Keratinocyte (primary cell): ENCODE measurements at regions not wholly inside any gene's neighbourhood (a gene's known extent, or its start where the extent isn't known, plus 50 kb on each side); places are given as distances from the start of the nearest gene placed in this dataset.

Source experiments
- DNase-seq: peaks from one replicate; pipeline ENCODE4 v3.0.0-alpha.2; 2011; ENCODE audit warnings: low read depth, missing footprints, low spot score
- FAIRE-seq: peaks from 2 replicates; lab custom pipeline; 2011; peaks lifted over from hg19 to GRCh38; lab: Jason Lieb, UNC
- H2AFZ ChIP-seq: 2 replicates; pipeline ENCODE4 v1.6.0; 2012; ENCODE audit warnings: low read length, control low read depth, inconsistent platforms; ENCODE audit not compliant: control insufficient read depth
- H3K27ac ChIP-seq: 2 replicates; pipeline ENCODE4 v1.5.1; 2011; ENCODE audit warnings: low read length; ENCODE audit not compliant: control insufficient read depth, insufficient read depth
- H3K27me3 ChIP-seq: 3 replicates; pipeline ENCODE4 v1.6.0; 2011; ENCODE audit warnings: low read length; ENCODE audit not compliant: control insufficient read depth, insufficient read depth; ENCODE audit errors: extremely low read depth
- H3K36me3 ChIP-seq, 2 experiments: 2 replicates in 1 of 2; 3 replicates in 1 of 2; pipeline ENCODE4 v1.5.1; 2011; ENCODE audit warnings: low read length in 2 of 2, mild to moderate bottlenecking in 1 of 2; ENCODE audit not compliant: control insufficient read depth in 2 of 2, insufficient read depth in 2 of 2; ENCODE audit errors: extremely low read depth in 1 of 2
- H3K4me1 ChIP-seq: 3 replicates; pipeline ENCODE4 v1.5.1; 2011; ENCODE audit warnings: low read length; ENCODE audit not compliant: control insufficient read depth, insufficient read depth; ENCODE audit errors: extremely low read depth
- H3K4me2 ChIP-seq: 3 replicates; pipeline ENCODE4 v1.6.0; 2011; ENCODE audit warnings: low read depth, low read length; ENCODE audit not compliant: control insufficient read depth, insufficient read depth; ENCODE audit errors: extremely low read depth
- H3K4me3 ChIP-seq, 3 experiments: fragments of 200-600 bp in 1 of 3; sonication (generic) in 1 of 3; 2 replicates in 2 of 3; 3 replicates in 1 of 3; pipeline ENCODE4 v1.5.1; 2011 to 2016; ENCODE audit warnings: low read length in 3 of 3, mild to moderate bottlenecking in 3 of 3, control low read depth in 2 of 3, inconsistent platforms in 1 of 3, low read depth in 1 of 3, mixed read lengths in 1 of 3, mixed run types in 1 of 3, moderate library complexity in 1 of 3; ENCODE audit not compliant: control insufficient read depth in 2 of 3, insufficient read depth in 2 of 3; ENCODE audit errors: extremely low read depth in 1 of 3
- H3K79me2 ChIP-seq: 2 replicates; pipeline ENCODE4 v1.6.0; 2012; ENCODE audit warnings: low read length; ENCODE audit not compliant: control insufficient read depth, insufficient read depth
- H3K9ac ChIP-seq: 3 replicates; pipeline ENCODE4 v1.6.0; 2011; ENCODE audit warnings: low read length; ENCODE audit not compliant: control insufficient read depth, insufficient read depth; ENCODE audit errors: extremely low read depth
- H3K9me1 ChIP-seq: 3 replicates; pipeline ENCODE4 v1.6.0; 2011; ENCODE audit warnings: low read length; ENCODE audit not compliant: control insufficient read depth, insufficient read depth; ENCODE audit errors: extremely low read depth
- H3K9me3 ChIP-seq: 2 replicates; pipeline ENCODE4 v1.5.1; 2012; ENCODE audit warnings: low read depth, low read length; ENCODE audit not compliant: control insufficient read depth
- H4K20me1 ChIP-seq: 3 replicates; pipeline ENCODE4 v1.6.0; 2011; ENCODE audit warnings: low read length; ENCODE audit not compliant: control insufficient read depth, insufficient read depth; ENCODE audit errors: extremely low read depth
- EZH2 ChIP-seq: IDR thresholded peaks from one replicate; pipeline ENCODE4 v1.6.1; 2012; ENCODE audit warnings: inconsistent platforms, mild to moderate bottlenecking, low read length, moderate library complexity
- dilution Hi-C: fragments of 300-500 bp; cut with MboI; formaldehyde crosslinking; loops from one replicate; pipeline ENCODE4 v1.7.0; 2020; ENCODE audit warnings: low sequenced_read_pairs; ENCODE audit not compliant: extremely low pct_ligation_motif_present
- TF ChIP-seq, protein P1 (sequence below), 3 experiments: IDR thresholded peaks in 1 of 3; conservative IDR thresholded peaks in 1 of 3; optimal IDR thresholded peaks in 1 of 3; 2 replicates in 2 of 3; 3 replicates in 1 of 3; pipeline versions ENCODE3 to v1.5.1; 2011; ENCODE audit warnings: low read length in 3 of 3, mild to moderate bottlenecking in 3 of 3, moderate library complexity in 2 of 3, control low read depth in 1 of 3, inconsistent platforms in 1 of 3; ENCODE audit not compliant: insufficient read depth in 2 of 3; ENCODE audit errors: extremely low read depth in 1 of 3

DNA sequence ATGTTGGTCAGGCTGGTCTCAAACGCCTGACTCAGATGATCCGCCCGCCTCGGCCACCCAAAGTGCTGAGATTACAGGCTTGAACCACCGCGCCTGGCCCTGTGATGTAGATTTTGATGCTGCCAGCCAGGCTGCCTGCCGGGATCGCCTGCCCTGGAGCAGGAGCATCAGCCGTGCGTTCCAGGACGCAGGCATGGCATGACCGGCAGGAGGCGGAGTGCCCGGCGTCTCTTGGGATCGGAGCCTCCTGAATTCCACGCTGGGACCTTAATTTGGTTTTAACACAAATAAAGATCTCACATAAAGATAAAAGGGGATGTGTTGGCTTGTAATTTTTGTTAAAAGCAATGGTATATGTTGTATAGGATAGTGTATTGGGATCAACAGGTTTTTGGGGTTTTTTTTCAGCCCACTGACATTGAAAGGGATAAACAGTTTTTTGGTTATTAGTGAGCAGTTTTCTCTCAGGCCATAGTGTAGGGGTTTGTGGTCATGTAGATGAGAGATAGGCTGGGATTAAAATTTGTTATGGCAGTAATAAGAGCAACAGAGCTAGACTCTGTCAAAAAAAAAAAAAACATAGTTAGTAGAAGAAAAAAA lies 1406.4 kb downstream of the UQCRFS1 start:
- TF ChIP-seq, protein P1, sequence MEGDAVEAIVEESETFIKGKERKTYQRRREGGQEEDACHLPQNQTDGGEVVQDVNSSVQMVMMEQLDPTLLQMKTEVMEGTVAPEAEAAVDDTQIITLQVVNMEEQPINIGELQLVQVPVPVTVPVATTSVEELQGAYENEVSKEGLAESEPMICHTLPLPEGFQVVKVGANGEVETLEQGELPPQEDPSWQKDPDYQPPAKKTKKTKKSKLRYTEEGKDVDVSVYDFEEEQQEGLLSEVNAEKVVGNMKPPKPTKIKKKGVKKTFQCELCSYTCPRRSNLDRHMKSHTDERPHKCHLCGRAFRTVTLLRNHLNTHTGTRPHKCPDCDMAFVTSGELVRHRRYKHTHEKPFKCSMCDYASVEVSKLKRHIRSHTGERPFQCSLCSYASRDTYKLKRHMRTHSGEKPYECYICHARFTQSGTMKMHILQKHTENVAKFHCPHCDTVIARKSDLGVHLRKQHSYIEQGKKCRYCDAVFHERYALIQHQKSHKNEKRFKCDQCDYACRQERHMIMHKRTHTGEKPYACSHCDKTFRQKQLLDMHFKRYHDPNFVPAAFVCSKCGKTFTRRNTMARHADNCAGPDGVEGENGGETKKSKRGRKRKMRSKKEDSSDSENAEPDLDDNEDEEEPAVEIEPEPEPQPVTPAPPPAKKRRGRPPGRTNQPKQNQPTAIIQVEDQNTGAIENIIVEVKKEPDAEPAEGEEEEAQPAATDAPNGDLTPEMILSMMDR (optimal IDR thresholded peaks at IDR 0.05 in 1 of 3, IDR thresholded peaks at IDR 0.05 in 1 of 3, conservative IDR thresholded peaks at IDR 0.05 in 1 of 3; ENCODE audit: extremely low read depth in 1 of 3, insufficient read depth in 2 of 3, low read length in 3 of 3) = no peak
- no peak for TF ChIP-seq EZH2

DNA sequence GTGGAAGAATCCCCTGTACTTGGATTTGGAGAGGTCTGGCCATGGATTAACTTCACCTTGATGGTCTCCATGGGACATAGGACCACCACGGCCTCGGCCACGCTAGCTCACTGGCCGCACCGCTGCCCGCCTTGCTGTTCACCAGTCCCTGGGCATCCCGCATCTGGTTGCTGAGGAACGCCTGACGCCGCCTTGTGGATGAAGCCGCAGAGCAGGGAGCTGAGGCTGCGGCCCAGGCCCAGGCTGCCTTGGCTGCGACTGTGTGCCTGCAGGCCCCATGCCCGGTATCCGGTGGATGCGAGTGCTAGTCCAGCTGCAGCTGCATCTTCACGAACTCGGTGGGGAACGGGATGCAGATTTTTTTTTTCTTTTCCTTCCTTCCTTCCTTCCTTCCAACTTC lies 1407.1 kb downstream of the UQCRFS1 start:
- Histone ChIP-seq H3K4me1 (no peaks in the 10 kb centered on the region), H3K27me3 (no peaks in the 10 kb centered on the region), H3K36me3 (peaks cover 8 to 10% of the 10 kb centered on the region in 2 experiments), H3K79me2 (peaks cover 13% of the 10 kb centered on the region), H4K20me1 (no peaks in the 10 kb centered on the region), H3K9ac (no peak overlapping the region), H3K4me3 (no peak overlapping the region), H3K4me2 (no peak overlapping the region), H3K27ac (no peak overlapping the region), H2AFZ (no peak overlapping the region), H3K9me3 (no peaks in the 10 kb centered on the region), H3K9me1 (no peaks in the 10 kb centered on the region)
- dilution Hi-C loops = no loop called here
- no peak for FAIRE-seq
- TF ChIP-seq EZH2 = no peak
- TF ChIP-seq, protein P1 (optimal IDR thresholded peaks at IDR 0.05 in 1 of 3, IDR thresholded peaks at IDR 0.05 in 1 of 3, conservative IDR thresholded peaks at IDR 0.05 in 1 of 3; ENCODE audit: extremely low read depth in 1 of 3, insufficient read depth in 2 of 3, low read length in 3 of 3) = no peak
- DNase-seq = no peak

More for the DNA sequence above, 1406.4 kb downstream of the UQCRFS1 start:
- no peak overlapping the region for H3K27ac ChIP-seq
- no peak overlapping the region for H3K9ac ChIP-seq
- FAIRE-seq (no peak), DNase-seq (no peak)
- H3K9me1 ChIP-seq = no peaks in the 10 kb centered on the region
- no peak overlapping the region for H2AFZ ChIP-seq
- H3K4me2 ChIP-seq = no peak overlapping the region
- H3K79me2 ChIP-seq = peaks cover 10% of the 10 kb centered on the region
- peaks cover 8 to 10% of the 10 kb centered on the region in 2 experiments for H3K36me3 ChIP-seq
- no peaks in the 10 kb centered on the region for H3K9me3 ChIP-seq
- no peak overlapping the region for H3K4me3 ChIP-seq
- H3K27me3 ChIP-seq = no peaks in the 10 kb centered on the region
- dilution Hi-C loops = no loop called here
- no peaks in the 10 kb centered on the region for H4K20me1 ChIP-seq
- H3K4me1 ChIP-seq = no peaks in the 10 kb centered on the region
